ENCODE measurements at regions not wholly inside any gene's neighbourhood (a gene's known extent, or its start where the extent isn't known, plus 50 kb on each side); places are given as distances from the start of the nearest gene placed in this dataset.

DNA sequence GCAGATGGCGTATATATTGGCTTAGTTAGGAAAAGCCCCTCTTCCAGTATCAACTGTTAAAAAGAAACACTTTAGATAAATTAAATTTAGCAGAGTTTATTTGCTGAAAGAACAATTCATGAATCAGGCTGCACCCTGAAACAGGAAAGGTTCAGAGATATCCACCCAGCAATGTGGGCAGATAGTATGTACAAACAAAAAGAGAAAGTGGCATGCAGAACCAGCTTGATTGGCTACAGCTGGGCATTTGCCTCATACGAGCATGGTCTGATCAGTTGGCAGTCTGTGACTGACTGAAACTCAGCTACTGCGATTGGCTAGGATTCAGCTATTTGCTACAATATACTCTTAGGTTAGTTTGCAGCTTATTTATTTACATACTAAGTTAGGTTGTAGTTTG lies 98.2 kb downstream of the ZC3H11B start:
- Histone ChIP-seq H3K36me3 (no peaks in the 10 kb centered on the region), H3K27ac (no peak overlapping the region), H3K27me3 (no peaks in the 10 kb centered on the region), H3K4me1 (no peaks in the 10 kb centered on the region), H3K4me3 (no peak overlapping the region), H3K9me3 (no peaks in the 10 kb centered on the region)
- intact Hi-C loops (cut with DNase I; ENCODE audit: low total_unique reads) (no loop called here), in situ Hi-C loops (cut with MboI; ENCODE audit: low sequenced_read_pairs in 4 of 4) (no loop called here)
- DNase-seq (no peak), ATAC-seq (no peak)
- TF ChIP-seq POLR2A (IDR thresholded peaks at IDR 0.05) = no peak
- TF ChIP-seq CTCF (IDR thresholded peaks at IDR 0.05 in 4 of 5, conservative IDR thresholded peaks at IDR 0.05 in 1 of 5) = no peak

DNA sequence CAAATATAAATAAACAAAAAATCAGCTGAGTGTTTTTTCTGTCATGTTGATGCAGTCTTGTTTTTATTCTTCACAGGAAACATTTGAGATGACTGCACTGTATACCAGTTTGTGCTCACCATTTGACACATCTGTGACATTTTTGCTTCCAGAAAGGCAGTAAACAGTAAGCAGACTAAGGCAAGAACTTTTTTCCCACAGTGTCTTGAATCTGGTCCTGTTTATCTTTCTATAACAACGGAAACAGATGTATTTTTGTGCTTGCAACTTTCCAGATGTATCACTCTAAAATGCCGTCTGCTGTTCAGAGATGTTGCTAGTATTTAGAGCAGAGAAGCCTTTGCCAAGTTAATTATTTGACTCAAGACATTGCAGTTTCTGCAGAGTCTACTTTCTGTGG lies 105.5 kb downstream of the ZC3H11B start:
- H3K4me3 ChIP-seq = no peak overlapping the region
- no peak for ATAC-seq
- H3K4me1 ChIP-seq = no peaks in the 10 kb centered on the region
- TF ChIP-seq POLR2A (IDR thresholded peaks at IDR 0.05) (no peak), CTCF (IDR thresholded peaks at IDR 0.05 in 4 of 5, conservative IDR thresholded peaks at IDR 0.05 in 1 of 5) (no peak)
- intact Hi-C loops (cut with DNase I; ENCODE audit: low total_unique reads) (no loop called here), in situ Hi-C loops (cut with MboI; ENCODE audit: low sequenced_read_pairs in 4 of 4) (no loop called here)
- H3K27me3 ChIP-seq = no peaks in the 10 kb centered on the region
- no peaks in the 10 kb centered on the region for H3K9me3 ChIP-seq
- no peak overlapping the region for H3K27ac ChIP-seq
- no peaks in the 10 kb centered on the region for H3K36me3 ChIP-seq
- DNase-seq = no peak

GRCh38 chr1:219506936-219507335 lies 106.0 kb downstream of the ZC3H11B start:
- H3K36me3 ChIP-seq = no peaks in the 10 kb centered on the region
- intact Hi-C loops (cut with DNase I; ENCODE audit: low total_unique reads) (no loop called here), in situ Hi-C loops (cut with MboI; ENCODE audit: low sequenced_read_pairs in 4 of 4) (no loop called here)
- H3K4me1 ChIP-seq = no peaks in the 10 kb centered on the region
- no peak overlapping the region for H3K4me3 ChIP-seq
- H3K9me3 ChIP-seq = no peaks in the 10 kb centered on the region
- H3K27me3 ChIP-seq = no peaks in the 10 kb centered on the region
- ATAC-seq = no peak
- DNase-seq = no peak
- no peak for TF ChIP-seq POLR2A (IDR thresholded peaks at IDR 0.05)
- no peak overlapping the region for H3K27ac ChIP-seq

DNA sequence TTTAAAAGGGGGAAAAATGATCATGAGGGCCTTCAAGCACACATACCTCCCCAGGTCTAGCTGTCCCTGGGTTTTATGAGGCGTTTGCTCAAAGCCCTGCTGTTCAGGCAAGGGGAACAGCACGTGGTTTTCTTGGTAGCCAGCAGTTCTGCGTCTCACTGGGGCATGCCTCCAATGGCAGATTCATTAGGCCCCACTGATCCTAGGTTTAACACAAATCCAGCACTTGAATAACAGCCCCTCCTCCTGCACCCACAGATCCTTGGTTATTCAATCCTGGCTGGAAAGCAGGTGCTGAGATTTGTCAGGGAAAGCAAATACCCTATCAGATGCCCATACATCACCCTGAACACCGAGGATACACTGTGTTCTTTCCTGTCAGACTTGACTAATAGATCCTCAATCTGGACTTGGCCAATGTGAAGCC lies 106.4 kb downstream of the ZC3H11B start:
- no peaks in the 10 kb centered on the region for H3K27me3 ChIP-seq
- no peaks in the 10 kb centered on the region for H3K4me1 ChIP-seq
- no peak overlapping the region for H3K27ac ChIP-seq
- ATAC-seq (no peak), DNase-seq (no peak)
- no peaks in the 10 kb centered on the region for H3K9me3 ChIP-seq
- no peak overlapping the region for H3K4me3 ChIP-seq
- in situ Hi-C loops (cut with MboI; ENCODE audit: low sequenced_read_pairs in 4 of 4) = no loop called here
- intact Hi-C loops (cut with DNase I; ENCODE audit: low total_unique reads) = no loop called here
- no peaks in the 10 kb centered on the region for H3K36me3 ChIP-seq
- TF ChIP-seq POLR2A (IDR thresholded peaks at IDR 0.05) = no peak
- no peak for TF ChIP-seq CTCF (IDR thresholded peaks at IDR 0.05 in 4 of 5, conservative IDR thresholded peaks at IDR 0.05 in 1 of 5)

- in situ Hi-C loops (cut with MboI; ENCODE audit: low sequenced_read_pairs in 4 of 4) (no loop called here), intact Hi-C loops (cut with DNase I; ENCODE audit: low total_unique reads) (no loop called here)
- H3K27ac ChIP-seq = no peak overlapping the region
- no peak for ATAC-seq
- no peak for TF ChIP-seq POLR2A (IDR thresholded peaks at IDR 0.05)
- TF ChIP-seq CTCF (IDR thresholded peaks at IDR 0.05 in 4 of 5, conservative IDR thresholded peaks at IDR 0.05 in 1 of 5) = no peak
- H3K9me3 ChIP-seq = no peaks in the 10 kb centered on the region
- DNase-seq = no peak
- no peak overlapping the region for H3K4me3 ChIP-seq
- H3K27me3 ChIP-seq = no peaks in the 10 kb centered on the region
- H3K4me1 ChIP-seq = no peaks in the 10 kb centered on the region
- H3K36me3 ChIP-seq = no peaks in the 10 kb centered on the region
These were observed 107.0 kb downstream of the ZC3H11B start for GRCh38 chr1:219505886-219506285.
